Heart left ventricle (tissue), 13 donors: ENCODE measurements at regions not wholly inside any gene's neighbourhood (a gene's known extent, or its start where the extent isn't known, plus 50 kb on each side); places are given as distances from the start of the nearest gene placed in this dataset.

Experiments used
- POLR2A ChIP-seq, 2 donors: fragments of 450-650 bp; IDR thresholded peaks; one replicate each; pipeline ENCODE4 v1.6.1; 2017; ENCODE audit warnings: antibody characterized with exemption in 2 of 2, mild to moderate bottlenecking in 2 of 2, moderate library complexity in 2 of 2
- TF ChIP-seq, protein P1 (sequence below), 12 donors: fragments of 200-600 bp; sonication (generic) in 4 of 12; IDR thresholded peaks; one replicate each; pipeline versions ENCODE4 v1.5.0 to v1.8.0; 2018 to 2022; ENCODE audit warnings: antibody characterized with exemption in 12 of 12, mild to moderate bottlenecking in 5 of 12
- donor health status: ischemic (EF 13 %, LVEDD 7.1; RV severe dilation, severe dysfunction).
- donor health status: DM: no; HTN: yes; CAD: no.
- donor health status: DM: no; HTN: no; CAD: no.
- donor health status: ischemic (EF 25% LVEDD 6.9; RV normal size, moderate dysfunction).
- donor health status: ischemic (EF 25% LVEDD 5.7; RV mildly dilated, moderate dysfunction).
- donor health status: ischemic (EF 35%, LVEDD 5.7; RV mildly dilated, moderate dysfunction).
- donor health status: nonischemic (EF 11% LVEDD 7.7; RV severe dilation, severe dysfunction).
- donor health status: DM: yes; HTN: yes; CAD: no.
- donor health status: PGD.
- donor health status: ischemic (EF 29% LVEDD 5.4; RV normal size, mild dysfunction).
- donor health status: nonischemic (EF 23%, LVEDD 6.1; RV moderate dilation, normal function).

DNA sequence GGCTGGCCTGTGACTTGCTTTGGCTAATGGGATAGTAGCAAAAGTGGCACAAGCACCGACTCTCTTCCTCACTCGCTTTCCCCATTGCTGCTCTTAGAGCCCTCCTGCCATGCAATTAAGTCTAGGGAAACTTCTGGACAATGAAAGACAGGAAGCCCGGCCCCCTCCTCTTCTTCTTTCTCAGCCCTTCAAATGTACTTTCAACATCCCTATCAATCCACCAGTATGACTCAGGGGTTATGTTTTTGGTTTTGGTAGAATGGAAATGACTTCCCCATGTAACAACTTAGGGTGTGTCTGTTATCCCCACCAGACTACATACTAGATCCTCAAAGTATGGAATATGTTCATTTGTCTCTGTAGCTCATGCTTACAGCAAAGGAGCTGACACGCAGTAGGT is 139.0 kb upstream of the GDF10 start:
- TF ChIP-seq, protein P1, sequence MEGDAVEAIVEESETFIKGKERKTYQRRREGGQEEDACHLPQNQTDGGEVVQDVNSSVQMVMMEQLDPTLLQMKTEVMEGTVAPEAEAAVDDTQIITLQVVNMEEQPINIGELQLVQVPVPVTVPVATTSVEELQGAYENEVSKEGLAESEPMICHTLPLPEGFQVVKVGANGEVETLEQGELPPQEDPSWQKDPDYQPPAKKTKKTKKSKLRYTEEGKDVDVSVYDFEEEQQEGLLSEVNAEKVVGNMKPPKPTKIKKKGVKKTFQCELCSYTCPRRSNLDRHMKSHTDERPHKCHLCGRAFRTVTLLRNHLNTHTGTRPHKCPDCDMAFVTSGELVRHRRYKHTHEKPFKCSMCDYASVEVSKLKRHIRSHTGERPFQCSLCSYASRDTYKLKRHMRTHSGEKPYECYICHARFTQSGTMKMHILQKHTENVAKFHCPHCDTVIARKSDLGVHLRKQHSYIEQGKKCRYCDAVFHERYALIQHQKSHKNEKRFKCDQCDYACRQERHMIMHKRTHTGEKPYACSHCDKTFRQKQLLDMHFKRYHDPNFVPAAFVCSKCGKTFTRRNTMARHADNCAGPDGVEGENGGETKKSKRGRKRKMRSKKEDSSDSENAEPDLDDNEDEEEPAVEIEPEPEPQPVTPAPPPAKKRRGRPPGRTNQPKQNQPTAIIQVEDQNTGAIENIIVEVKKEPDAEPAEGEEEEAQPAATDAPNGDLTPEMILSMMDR (IDR thresholded peaks at IDR 0.05) = no peak
- TF ChIP-seq POLR2A (IDR thresholded peaks at IDR 0.05) = no peak
